GM21786 (cell line): ENCODE measurements at regions not wholly inside any gene's neighbourhood (a gene's known extent, or its start where the extent isn't known, plus 50 kb on each side); places are given as distances from the start of the nearest gene placed in this dataset.
"Not testable (repeated sequence)": the region's sequence is repeated elsewhere in the genome, so short reads cannot be mapped to it uniquely, and the experiment has no call there.

Experiments
- ATAC-seq: cut with Tn5 transposase; IDR thresholded peaks from one replicate; pipeline ENCODE4 v1.9.1; 2021; ENCODE audit not compliant: unreplicated experiment

- ATAC-seq, result no peak
These were observed 234.9 kb upstream of the GIMD1 start for GRCh38 chr4:106603471-106603870.

- no peak for ATAC-seq
These were observed 234.1 kb upstream of the GIMD1 start for GRCh38 chr4:106602711-106603110.

- no peak for ATAC-seq
These were observed 232.9 kb upstream of the GIMD1 start for GRCh38 chr4:106601519-106601918.

GRCh38 chr4:106595906-106596305, 227.3 kb upstream of the GIMD1 start:
- ATAC-seq, result no peak

GRCh38 chr4:106594291-106594952, 225.8 kb upstream of the GIMD1 start:
- no peak for ATAC-seq

GRCh38 chr4:106588891-106589290, 220.3 kb upstream of the GIMD1 start:
- ATAC-seq, result no peak

GRCh38 chr4:106587558-106587957, 219.0 kb upstream of the GIMD1 start:
- no peak for ATAC-seq

- ATAC-seq, result no peak
These were observed 217.4 kb upstream of the GIMD1 start for GRCh38 chr4:106585915-106586349.

- no peak for ATAC-seq
These were observed 215.9 kb upstream of the GIMD1 start for GRCh38 chr4:106584337-106584989.

- ATAC-seq, result no peak
These were observed 215.0 kb upstream of the GIMD1 start for GRCh38 chr4:106583567-106583966.

- no peak for ATAC-seq
These were observed 214.5 kb upstream of the GIMD1 start for GRCh38 chr4:106583108-106583507.

GRCh38 chr4:106582103-106582502, 213.5 kb upstream of the GIMD1 start:
- no peak for ATAC-seq

GRCh38 chr4:106579236-106579635, 210.7 kb upstream of the GIMD1 start:
- no peak for ATAC-seq

- no peak for ATAC-seq
These were observed 200.8 kb upstream of the GIMD1 start for GRCh38 chr4:106569146-106570031.

GRCh38 chr4:106565727-106566126, 197.1 kb upstream of the GIMD1 start:
- no peak for ATAC-seq

GRCh38 chr4:106563637-106564036, 195.1 kb upstream of the GIMD1 start:
- ATAC-seq, result not testable (repeated sequence)

- ATAC-seq, result no peak
These were observed 183.1 kb upstream of the GIMD1 start for GRCh38 chr4:106551724-106552123.

- ATAC-seq, result no peak
These were observed 180.0 kb upstream of the GIMD1 start for GRCh38 chr4:106548446-106549044.

GRCh38 chr4:106546370-106546769, 177.8 kb upstream of the GIMD1 start:
- ATAC-seq, result no peak

GRCh38 chr4:106542609-106543008, 174.0 kb upstream of the GIMD1 start:
- ATAC-seq, result not testable (repeated sequence)

GRCh38 chr4:106541253-106541652, 172.7 kb upstream of the GIMD1 start:
- ATAC-seq, result no peak
